ENCODE measurements at regions not wholly inside any gene's neighbourhood (a gene's known extent, or its start where the extent isn't known, plus 50 kb on each side); places are given as distances from the start of the nearest gene placed in this dataset.

DNA sequence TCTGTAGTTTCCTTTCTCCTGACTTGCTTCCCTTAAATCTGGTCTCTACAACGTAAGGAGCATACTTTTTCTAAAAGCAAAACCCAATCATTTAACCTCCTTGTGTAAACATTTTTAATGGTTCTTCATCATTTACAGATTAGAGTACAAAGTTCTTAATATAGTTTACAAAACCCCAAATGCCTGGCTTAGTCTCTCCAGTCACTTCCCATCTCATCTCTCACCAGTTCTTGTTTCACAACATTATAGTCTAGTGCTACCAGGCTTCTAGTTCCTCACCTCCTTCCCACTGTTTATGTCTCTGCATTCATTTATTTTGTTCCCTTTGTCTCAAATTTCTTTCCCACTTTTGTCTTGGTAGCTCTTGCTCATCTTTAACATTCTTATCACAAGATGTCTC is 168.4 kb downstream of the FASLG start:
- TF ChIP-seq POLR2A (IDR thresholded peaks at IDR 0.05; ENCODE audit: low read depth, low read length) (no peak), POLR2AphosphoS5 (IDR thresholded peaks at IDR 0.05; ENCODE audit: low read depth, low read length) (no peak)

Data from GM12892 (cell line).